ENCODE measurements at regions not wholly inside any gene's neighbourhood (a gene's known extent, or its start where the extent isn't known, plus 50 kb on each side); places are given as distances from the start of the nearest gene placed in this dataset.

DNA sequence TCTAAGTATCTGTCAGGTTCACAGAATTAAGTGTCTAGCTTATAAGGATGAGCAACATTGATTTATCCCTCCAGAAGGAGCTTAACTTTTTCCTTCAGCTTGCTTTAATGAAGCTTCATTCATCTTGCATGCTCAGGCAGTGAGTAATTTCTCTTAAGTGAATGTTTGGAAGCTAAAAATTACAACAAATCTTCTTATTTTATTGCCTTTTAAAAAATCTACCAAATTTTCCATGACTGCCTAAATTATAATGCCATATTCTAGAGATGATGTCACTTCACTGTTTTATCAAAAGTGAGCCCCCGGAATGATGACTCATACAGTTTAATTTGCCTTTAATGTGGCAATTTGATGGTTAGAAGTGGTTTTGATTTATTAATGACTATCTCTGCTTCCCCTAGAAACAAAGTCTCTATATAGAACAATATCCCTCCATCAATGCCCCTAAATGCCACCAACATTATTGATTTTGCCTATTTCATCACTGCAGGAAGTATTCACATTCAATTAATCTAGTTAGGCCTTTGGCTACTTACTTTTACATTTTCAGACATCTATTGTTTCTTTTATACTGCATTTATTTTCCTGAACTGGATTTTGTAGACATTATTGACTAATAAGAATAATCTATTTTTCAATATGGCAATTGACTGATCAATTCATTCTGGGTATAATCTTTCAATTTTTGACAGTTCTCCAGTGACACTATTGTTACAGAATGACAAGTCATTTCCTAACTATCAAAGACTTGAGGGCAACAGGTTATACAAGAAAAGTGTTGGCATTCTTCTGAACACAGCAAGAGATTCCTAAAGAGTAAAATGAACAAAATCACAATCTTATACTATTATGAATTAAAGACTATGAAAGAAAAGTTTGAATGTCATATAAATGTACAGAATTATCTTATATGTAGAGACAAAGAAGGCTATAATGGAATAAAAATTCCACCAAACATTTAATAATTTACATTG, 139.3 kb upstream of the ODAD2 start:
- DNase-seq = no peak
- TF ChIP-seq POLR2A (IDR thresholded peaks at IDR 0.05; ENCODE audit: low read length) (no peak), GATA1 (IDR thresholded peaks at IDR 0.05; ENCODE audit: low read depth, low read length) (no peak)

DNA sequence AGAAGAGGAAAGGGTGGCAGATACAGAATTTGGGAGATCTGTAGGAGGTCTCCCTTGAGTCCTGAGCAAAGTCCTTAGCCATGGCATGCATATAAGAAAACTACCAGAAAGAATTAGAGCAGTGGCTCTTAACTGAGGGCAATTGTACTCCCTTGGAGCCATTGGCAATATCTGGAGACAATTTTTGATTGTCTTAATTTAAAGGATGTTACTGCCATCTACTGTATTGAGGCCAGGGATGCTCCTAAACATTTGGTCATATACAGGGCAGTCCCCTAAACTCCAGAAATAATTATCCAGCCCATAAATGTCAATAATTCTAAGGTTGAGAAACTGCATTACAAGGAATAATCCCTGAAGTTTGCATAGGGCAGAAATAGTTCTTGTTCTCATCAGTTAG, 136.4 kb upstream of the ODAD2 start:
- no peak for TF ChIP-seq GATA1 (IDR thresholded peaks at IDR 0.05; ENCODE audit: low read depth, low read length)
- TF ChIP-seq POLR2A (IDR thresholded peaks at IDR 0.05; ENCODE audit: low read length) = no peak
- DNase-seq = no peak

DNA sequence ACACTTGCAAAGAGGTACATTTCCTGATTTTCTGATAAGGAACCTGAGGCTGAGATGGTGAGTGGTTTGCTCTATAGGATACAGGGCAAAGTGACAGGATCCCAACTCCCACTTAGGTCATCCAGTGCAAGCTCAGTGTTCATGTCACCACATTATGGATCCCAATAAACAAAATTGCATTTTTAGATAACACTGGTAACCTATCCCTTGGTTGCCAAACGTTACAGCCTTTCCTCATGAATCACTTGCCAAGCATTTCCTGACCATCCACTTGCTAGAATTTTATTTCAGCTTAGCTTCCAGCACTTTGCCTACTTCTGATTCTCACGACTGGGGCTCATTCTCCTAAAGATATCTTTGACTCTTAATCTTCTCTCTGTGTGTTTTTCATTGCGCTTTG, 131.4 kb upstream of the ODAD2 start:
- DNase-seq = no peak
- TF ChIP-seq POLR2A (IDR thresholded peaks at IDR 0.05; ENCODE audit: low read length) = no peak
- no peak for TF ChIP-seq GATA1 (IDR thresholded peaks at IDR 0.05; ENCODE audit: low read depth, low read length)

DNA sequence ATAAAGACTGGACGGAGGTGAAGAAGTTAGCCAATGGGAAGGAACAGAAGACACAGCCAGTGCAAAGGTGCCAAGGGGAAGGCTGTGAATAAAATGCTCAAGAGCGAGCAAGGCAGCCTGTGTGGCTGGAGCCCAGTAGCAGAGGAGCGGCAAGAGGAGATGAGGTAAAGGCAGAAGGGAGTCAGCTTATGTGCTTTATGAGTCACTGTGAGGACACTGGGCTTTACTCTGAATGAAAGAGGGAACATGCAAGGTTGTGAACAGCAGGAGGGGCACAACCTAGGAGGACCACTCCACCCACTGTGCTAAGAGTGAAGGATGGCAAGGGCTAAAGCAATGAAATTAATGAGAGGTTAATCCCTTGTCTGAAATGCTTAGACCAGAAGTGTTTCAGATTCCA, 129.0 kb upstream of the ODAD2 start:
- TF ChIP-seq GATA1 (IDR thresholded peaks at IDR 0.05; ENCODE audit: low read depth, low read length) (no peak), POLR2A (IDR thresholded peaks at IDR 0.05; ENCODE audit: low read length) (no peak)
- no peak for DNase-seq

DNA sequence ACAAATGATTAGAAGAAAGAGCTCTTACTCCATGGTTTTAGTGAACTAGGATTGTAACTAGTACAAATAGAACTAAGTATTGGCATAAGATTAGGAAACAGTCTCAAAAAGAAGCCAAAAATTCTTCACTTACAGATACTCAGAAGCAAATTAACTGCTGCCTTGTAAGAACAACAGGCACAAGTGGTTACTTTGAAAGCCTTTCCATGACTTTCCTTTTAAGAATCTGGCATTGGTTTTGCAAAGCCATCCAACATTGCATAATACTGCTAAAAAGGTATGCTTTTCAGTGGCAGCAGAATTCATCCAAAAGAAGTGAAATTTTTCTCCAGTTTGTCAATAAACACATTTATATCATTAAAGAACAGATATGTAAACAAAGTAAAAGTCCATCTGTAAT, 126.8 kb upstream of the ODAD2 start:
- TF ChIP-seq POLR2A (IDR thresholded peaks at IDR 0.05; ENCODE audit: low read length) (no peak), GATA1 (IDR thresholded peaks at IDR 0.05; ENCODE audit: low read depth, low read length) (no peak)
- no peak for DNase-seq

DNA sequence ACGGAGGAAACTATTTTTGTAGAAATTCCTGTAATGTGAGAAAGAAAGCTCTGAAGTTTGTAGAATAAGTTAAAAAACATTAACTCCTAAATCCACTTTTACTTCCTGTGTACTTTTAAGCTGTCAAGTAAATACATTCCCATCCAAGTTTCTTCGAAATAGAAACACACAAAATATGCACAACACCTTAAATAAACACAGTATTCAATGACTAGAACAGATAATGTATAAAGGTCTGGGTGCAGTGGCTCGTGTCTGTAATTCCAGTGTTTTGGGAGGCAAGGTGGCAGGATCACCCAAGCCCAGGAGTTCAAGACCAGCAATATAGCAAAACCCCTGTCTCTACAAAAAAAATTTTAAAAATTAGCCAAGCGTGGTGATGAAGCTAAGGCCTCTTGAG, 121.9 kb upstream of the ODAD2 start:
- no peak for DNase-seq
- TF ChIP-seq GATA1 (IDR thresholded peaks at IDR 0.05; ENCODE audit: low read depth, low read length) (no peak), POLR2A (IDR thresholded peaks at IDR 0.05; ENCODE audit: low read length) (no peak)

DNA sequence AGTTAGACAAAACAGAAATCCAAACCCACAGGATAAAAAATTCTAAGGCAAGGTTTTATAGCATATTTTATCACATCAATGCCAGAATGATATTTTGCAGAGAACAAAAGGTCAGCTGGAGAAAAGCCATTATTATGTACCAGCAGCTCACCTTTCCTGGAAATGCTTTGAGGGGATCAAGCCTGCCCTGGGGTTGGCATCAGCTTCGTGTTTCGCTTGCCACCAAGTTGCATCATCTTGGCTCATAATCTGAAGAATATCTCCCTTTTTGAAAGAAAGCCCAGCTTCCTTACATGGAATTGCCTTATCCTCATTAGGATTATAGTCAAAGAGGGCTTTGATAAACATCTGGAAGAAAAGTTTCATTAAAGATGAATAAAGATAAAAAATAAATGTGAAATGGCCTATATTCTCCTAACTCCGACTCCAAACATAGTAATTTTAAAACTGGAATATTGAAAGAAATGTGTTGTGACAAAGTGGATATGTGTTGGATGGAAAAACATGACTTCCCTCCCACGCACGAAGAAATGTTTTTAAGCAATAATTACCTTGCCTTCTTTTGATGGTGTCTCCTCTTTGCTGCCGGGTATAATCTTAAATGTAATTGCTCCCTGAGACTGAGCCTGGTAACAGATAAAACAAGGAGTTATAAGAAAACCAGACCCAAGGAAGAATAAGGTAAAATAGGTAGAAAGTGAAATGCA, 121.3 kb upstream of the ODAD2 start:
- TF ChIP-seq GATA1 (IDR thresholded peaks at IDR 0.05; ENCODE audit: low read depth, low read length) = no peak
- no peak for TF ChIP-seq POLR2A (IDR thresholded peaks at IDR 0.05; ENCODE audit: low read length)
- DNase-seq = peak in 1 of 2 experiments; percentile 37

DNA sequence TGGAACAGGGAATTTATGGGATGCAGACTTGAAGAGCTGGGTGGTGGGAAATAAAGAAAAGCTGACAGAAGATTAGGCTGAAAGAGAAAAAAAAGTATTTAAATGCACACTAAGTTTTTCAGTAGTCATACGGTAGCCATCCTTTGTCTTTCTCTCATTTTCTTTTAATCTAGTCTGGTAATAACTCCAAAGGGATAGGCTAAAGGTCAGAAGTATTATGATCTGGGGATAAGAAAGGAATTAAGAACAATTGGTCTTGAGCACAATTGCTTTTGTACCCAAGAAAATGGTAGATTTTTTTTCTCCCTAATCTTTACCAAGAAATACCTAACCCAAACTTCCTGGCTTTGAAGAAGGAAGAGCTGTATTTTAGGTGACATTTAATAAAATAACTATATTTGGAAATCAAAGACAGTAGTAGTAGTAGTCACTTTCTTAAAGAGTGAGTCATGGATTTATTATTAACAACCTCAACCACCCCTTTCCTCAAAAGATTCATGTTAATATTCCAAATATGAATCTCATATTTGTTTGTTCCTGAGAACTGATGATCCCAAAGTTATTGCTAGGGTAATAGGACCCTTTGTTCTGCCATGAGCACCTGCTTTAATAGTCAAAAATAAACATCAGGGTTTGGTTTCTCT, 120.2 kb upstream of the ODAD2 start:
- TF ChIP-seq GATA1 (IDR thresholded peaks at IDR 0.05; ENCODE audit: low read depth, low read length) (no peak), POLR2A (IDR thresholded peaks at IDR 0.05; ENCODE audit: low read length) (no peak)
- no peak for DNase-seq

DNA sequence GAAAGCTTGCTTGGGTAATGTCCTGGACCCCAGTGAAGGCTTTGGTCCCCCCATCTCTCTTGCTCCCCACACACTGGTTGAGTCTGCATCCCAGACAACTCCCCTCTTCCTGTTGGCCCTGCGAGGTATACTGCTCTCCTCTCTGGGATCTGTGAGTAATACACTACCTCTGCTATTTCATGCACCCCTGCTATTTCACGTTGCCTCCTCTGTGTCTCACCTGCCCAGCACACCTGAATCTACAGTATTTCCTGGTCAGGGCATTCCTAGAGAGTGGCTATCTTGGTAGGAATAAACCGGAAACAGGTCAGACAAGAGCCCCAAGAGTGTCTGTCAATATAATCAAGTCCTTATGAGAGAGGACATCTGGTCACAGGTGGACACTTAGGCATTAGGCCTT, 114.3 kb upstream of the ODAD2 start:
- no peak for TF ChIP-seq POLR2A (IDR thresholded peaks at IDR 0.05; ENCODE audit: low read length)
- TF ChIP-seq GATA1 (IDR thresholded peaks at IDR 0.05; ENCODE audit: low read depth, low read length) = no peak

DNA sequence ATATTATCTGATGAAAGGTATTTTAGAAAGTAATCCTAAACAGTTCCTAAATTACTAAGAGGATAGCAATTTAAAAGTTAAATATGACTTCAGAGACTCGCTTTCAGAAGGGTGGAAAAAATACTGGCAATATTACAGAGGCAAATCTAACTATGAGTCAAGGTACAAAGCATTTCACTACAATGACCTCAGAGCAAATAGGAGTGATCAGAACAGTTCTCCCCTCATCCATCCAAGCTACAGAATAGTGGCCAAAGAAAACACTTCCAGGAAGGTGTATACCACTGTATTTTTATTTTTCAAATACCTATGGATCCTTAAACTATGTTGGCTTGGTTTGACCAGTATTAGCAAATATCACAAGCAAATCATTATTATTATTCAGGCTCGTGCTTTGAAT, 112.8 kb upstream of the ODAD2 start:
- TF ChIP-seq POLR2A (IDR thresholded peaks at IDR 0.05; ENCODE audit: low read length) = no peak
- no peak for TF ChIP-seq GATA1 (IDR thresholded peaks at IDR 0.05; ENCODE audit: low read depth, low read length)
- DNase-seq = no peak

More for the DNA sequence above, 114.3 kb upstream of the ODAD2 start:
- no peak for DNase-seq

DNA sequence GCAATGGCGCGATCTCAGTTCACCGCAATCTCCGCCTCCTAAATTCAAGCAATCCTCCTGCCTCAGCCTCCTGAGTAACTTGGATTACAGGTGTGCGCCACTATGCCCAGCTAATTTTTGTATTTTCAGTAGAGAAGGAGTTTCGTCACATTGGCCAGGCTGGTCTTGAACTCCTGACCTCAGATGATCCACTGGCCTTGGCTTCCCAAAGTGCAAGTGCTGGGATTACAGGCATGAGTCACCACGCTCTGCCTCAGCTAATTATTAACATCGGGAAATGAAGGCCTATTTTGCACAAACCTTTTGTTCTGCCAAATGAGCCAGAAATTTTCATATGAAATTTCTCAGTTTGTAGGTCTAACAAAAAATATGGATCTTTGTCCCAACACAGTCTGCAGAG, 106.7 kb upstream of the ODAD2 start:
- TF ChIP-seq GATA1 (IDR thresholded peaks at IDR 0.05; ENCODE audit: low read depth, low read length) = no peak
- no peak for TF ChIP-seq POLR2A (IDR thresholded peaks at IDR 0.05; ENCODE audit: low read length)

DNA sequence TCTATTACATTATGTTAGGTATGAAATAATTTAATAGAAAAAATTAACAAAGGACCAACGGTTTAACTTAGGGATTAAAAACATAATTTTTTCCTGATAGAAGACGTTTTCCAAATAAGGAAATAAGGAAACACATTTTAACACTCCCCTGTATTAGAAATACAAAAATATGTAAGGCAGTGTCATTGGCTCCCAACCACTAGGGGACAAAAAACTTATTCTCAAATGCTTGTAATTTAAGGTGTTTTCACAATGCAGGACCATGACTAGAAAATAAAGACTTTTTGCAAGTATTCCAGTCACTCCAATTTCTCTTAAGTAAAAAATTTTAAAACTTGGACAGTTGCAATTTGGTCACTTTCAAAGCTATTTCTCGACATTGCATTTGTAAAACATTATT, 98.8 kb upstream of the ODAD2 start:
- TF ChIP-seq GATA1 (IDR thresholded peaks at IDR 0.05; ENCODE audit: low read depth, low read length) (no peak), POLR2A (IDR thresholded peaks at IDR 0.05; ENCODE audit: low read length) (no peak)
- DNase-seq = no peak

More for the DNA sequence above, 106.7 kb upstream of the ODAD2 start:
- DNase-seq = no peak

DNA sequence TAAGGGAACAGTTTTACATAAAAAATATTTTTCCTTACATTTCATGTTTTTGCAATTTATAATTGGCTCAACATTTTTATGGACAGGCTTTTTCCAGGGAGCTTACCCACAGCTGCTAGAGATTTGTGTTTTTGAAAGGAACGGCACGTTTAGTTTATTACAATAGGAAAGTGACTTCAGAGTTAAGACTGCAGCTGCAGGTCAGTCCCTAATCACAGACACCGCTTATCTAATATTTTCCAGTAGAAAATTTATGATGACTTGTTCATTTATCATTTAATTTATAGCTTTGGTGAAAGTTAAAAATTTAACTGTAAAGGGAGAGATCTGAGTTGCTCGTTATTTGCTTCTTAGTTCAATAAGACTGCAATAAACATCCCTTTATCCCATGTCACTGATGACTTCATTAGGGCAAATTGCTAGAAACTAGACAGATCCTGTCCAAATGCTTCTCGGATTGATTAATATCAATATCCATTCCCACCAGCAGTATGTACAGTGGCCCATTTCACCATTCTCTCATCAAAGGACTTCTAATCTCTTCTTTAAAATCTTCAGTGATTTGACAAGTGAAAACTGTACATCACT, 97.0 kb upstream of the ODAD2 start:
- TF ChIP-seq GATA1 (IDR thresholded peaks at IDR 0.05; ENCODE audit: low read depth, low read length) (no peak), POLR2A (IDR thresholded peaks at IDR 0.05; ENCODE audit: low read length) (no peak)

DNA sequence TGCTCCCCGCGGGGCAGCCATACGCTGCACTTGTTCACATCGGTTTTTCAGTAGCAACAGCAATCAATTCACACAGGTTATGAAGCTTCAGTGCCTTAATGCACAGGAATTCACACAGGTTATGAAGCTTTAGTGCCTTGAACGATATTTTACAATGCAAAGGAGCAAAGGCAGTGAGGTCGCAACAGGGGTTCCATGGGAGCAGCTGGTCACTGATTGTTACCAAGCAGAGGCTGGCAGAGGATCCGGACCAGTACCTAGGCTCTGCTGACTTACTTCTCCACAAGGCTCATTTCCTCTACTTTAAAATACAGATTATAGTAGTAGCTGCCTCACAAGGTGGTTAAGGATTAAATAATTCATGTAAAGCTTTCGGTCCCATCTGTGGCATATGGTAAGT, 95.2 kb upstream of the ODAD2 start:
- no peak for TF ChIP-seq POLR2A (IDR thresholded peaks at IDR 0.05; ENCODE audit: low read length)
- TF ChIP-seq GATA1 (IDR thresholded peaks at IDR 0.05; ENCODE audit: low read depth, low read length) = no peak
- no peak for DNase-seq

More for the DNA sequence above, 97.0 kb upstream of the ODAD2 start:
- DNase-seq = no peak
